Cardiac fibroblast (primary cell): ENCODE measurements at regions not wholly inside any gene's neighbourhood (a gene's known extent, or its start where the extent isn't known, plus 50 kb on each side); places are given as distances from the start of the nearest gene placed in this dataset.

Experiments used
- DNase-seq, 2 donors: peaks; one replicate each; pipeline versions ENCODE4 v3.0.0 to v3.0.0-alpha.2; 2010; ENCODE audit warnings: low read depth in 2 of 2
- H3K4me3 ChIP-seq, 2 donors: replicated peaks in 1 of 2; 1 replicate in 1 of 2; 2 replicates in 1 of 2; pipeline ENCODE4 v1.5.1; 2011; ENCODE audit warnings: low read depth in 2 of 2, low read length in 2 of 2, mild to moderate bottlenecking in 2 of 2, moderate library complexity in 1 of 2
- TF ChIP-seq, protein P1 (sequence below): IDR thresholded peaks from one replicate; pipeline ENCODE4 v1.5.1; 2011; ENCODE audit warnings: low read depth, mild to moderate bottlenecking, low read length, inconsistent platforms

- no peak overlapping the region for H3K4me3 ChIP-seq
- no peak for DNase-seq
- TF ChIP-seq, protein P1, sequence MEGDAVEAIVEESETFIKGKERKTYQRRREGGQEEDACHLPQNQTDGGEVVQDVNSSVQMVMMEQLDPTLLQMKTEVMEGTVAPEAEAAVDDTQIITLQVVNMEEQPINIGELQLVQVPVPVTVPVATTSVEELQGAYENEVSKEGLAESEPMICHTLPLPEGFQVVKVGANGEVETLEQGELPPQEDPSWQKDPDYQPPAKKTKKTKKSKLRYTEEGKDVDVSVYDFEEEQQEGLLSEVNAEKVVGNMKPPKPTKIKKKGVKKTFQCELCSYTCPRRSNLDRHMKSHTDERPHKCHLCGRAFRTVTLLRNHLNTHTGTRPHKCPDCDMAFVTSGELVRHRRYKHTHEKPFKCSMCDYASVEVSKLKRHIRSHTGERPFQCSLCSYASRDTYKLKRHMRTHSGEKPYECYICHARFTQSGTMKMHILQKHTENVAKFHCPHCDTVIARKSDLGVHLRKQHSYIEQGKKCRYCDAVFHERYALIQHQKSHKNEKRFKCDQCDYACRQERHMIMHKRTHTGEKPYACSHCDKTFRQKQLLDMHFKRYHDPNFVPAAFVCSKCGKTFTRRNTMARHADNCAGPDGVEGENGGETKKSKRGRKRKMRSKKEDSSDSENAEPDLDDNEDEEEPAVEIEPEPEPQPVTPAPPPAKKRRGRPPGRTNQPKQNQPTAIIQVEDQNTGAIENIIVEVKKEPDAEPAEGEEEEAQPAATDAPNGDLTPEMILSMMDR: no peak
Measured at GRCh38 chr18:2028986-2029385, 542.3 kb downstream of the METTL4 start.

- TF ChIP-seq, protein P1: no peak
- H3K4me3 ChIP-seq: no peak overlapping the region
- DNase-seq: no peak
Measured at GRCh38 chr18:2030647-2031046, 540.7 kb downstream of the METTL4 start.

GRCh38 chr18:2032036-2032435 is 539.3 kb downstream of the METTL4 start:
- TF ChIP-seq, protein P1: no peak
- H3K4me3 ChIP-seq: no peak overlapping the region
- no peak for DNase-seq

GRCh38 chr18:2035056-2035455 is 536.2 kb downstream of the METTL4 start:
- H3K4me3 ChIP-seq: no peak overlapping the region
- TF ChIP-seq, protein P1: no peak
- DNase-seq: no peak

DNA sequence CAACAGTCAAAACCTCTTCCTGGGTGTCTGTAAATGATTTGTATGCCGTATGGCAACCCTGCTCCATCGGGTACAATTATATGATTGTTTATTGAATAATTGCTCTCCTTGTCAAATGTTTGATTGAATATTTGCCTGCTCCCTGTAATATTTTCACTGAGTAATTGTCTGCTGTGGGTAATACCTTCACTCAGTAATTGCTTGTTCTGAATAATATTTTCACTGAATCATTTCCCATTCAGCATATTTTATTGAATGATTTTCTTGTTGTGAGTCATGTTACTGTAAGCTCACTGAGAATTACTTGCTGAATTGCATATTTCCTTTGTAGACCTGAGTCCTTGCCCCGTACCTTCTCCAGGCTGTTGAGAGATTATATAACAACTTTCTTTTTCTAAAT is 535.2 kb downstream of the METTL4 start:
- TF ChIP-seq, protein P1: no peak
- DNase-seq: peak in 1 of 2 donors; percentile 17
- no peak overlapping the region for H3K4me3 ChIP-seq

DNA sequence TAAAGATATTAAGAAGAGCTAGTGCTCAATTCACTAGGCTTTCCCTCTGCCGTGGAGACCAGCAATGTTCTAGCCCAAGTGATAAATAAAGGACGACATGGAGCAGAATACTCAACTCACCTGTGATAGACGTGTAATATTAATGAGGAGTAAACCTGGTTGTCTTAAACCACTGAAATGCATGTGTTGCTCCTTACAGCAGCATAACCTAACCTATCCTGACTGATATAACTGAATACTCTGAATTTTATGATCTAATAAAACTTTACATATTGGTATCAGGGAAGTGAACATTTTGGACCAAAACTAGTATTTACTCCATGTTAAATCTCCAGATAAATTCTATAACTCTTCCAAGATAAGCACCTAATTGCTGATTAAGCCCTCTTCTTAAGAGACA is 531.0 kb downstream of the METTL4 start:
- no peak for DNase-seq
- H3K4me3 ChIP-seq: no peak overlapping the region
- TF ChIP-seq, protein P1: no peak

- TF ChIP-seq, protein P1: no peak
- H3K4me3 ChIP-seq: no peak overlapping the region
- DNase-seq: peak; percentile 8 to 37
Measured at GRCh38 chr18:2049986-2050385, 521.3 kb downstream of the METTL4 start.
